NT2/D1 (cell line): ENCODE measurements at regions not wholly inside any gene's neighbourhood (a gene's known extent, or its start where the extent isn't known, plus 50 kb on each side); places are given as distances from the start of the nearest gene placed in this dataset.

Source experiments
- SUZ12 ChIP-seq: IDR thresholded peaks from 2 replicates; pipeline ENCODE4 v1.6.1; 2011; ENCODE audit not compliant: insufficient read length, insufficient read depth; ENCODE audit errors: extremely low read depth
- YY1 ChIP-seq: IDR thresholded peaks from 2 replicates; pipeline ENCODE4 v1.6.1; 2011; ENCODE audit not compliant: insufficient read length, insufficient read depth
- ZNF274 ChIP-seq: IDR thresholded peaks from 2 replicates; pipeline ENCODE4 v1.6.1; 2011; ENCODE audit warnings: mild to moderate bottlenecking, low read depth, low read length

GRCh38 chr5:123778641-123779040 is 266.7 kb downstream of the CSNK1G3 start:
- TF ChIP-seq YY1 (no peak), SUZ12 (no peak), ZNF274 (no peak)
